HG03575 (cell line): ENCODE measurements at regions not wholly inside any gene's neighbourhood (a gene's known extent, or its start where the extent isn't known, plus 50 kb on each side); places are given as distances from the start of the nearest gene placed in this dataset.
"Not testable (repeated sequence)": the region's sequence is repeated elsewhere in the genome, so short reads cannot be mapped to it uniquely, and the experiment has no call there.

Experiments used
- ATAC-seq: cut with Tn5 transposase; IDR thresholded peaks from one replicate; pipeline ENCODE4 v1.9.1; 2021; ENCODE audit not compliant: unreplicated experiment, insufficient number of reproducible peaks, low FRiP score; ENCODE audit errors: extremely low read depth

- ATAC-seq = no peak
Measured at GRCh38 chr21:23638131-23638695, 1969.1 kb downstream of the MRPL39 start.

- no peak for ATAC-seq
Measured at GRCh38 chr21:23633447-23633940, 1973.8 kb downstream of the MRPL39 start.

GRCh38 chr21:23624281-23624680, 1983.0 kb downstream of the MRPL39 start:
- ATAC-seq = no peak

GRCh38 chr21:23613014-23613413, 1994.3 kb downstream of the MRPL39 start:
- no peak for ATAC-seq

- ATAC-seq = no peak
Measured at GRCh38 chr21:23612210-23612609, 1995.1 kb downstream of the MRPL39 start.

- ATAC-seq = no peak
Measured at GRCh38 chr21:23607782-23608431, 1999.4 kb downstream of the MRPL39 start.

GRCh38 chr21:23601549-23601948, 2005.7 kb downstream of the MRPL39 start:
- no peak for ATAC-seq

GRCh38 chr21:23593582-23593981, 2013.7 kb downstream of the MRPL39 start:
- ATAC-seq = no peak

GRCh38 chr21:23585419-23585818, 2021.9 kb downstream of the MRPL39 start:
- ATAC-seq = no peak

GRCh38 chr21:23579573-23579972, 2027.7 kb downstream of the MRPL39 start:
- ATAC-seq = no peak

GRCh38 chr21:23578027-23578426, 2029.3 kb downstream of the MRPL39 start:
- no peak for ATAC-seq

- ATAC-seq = no peak
Measured at GRCh38 chr21:23574932-23575331, 2032.3 kb downstream of the MRPL39 start.

- not testable (repeated sequence) for ATAC-seq
Measured at GRCh38 chr21:23548924-23549323, 2058.4 kb downstream of the MRPL39 start.

- no peak for ATAC-seq
Measured at GRCh38 chr21:23543333-23543732, 2063.9 kb downstream of the MRPL39 start.

- no peak for ATAC-seq
Measured at GRCh38 chr21:23542097-23542496, 2065.2 kb downstream of the MRPL39 start.

GRCh38 chr21:23541571-23541970, 2065.7 kb downstream of the MRPL39 start:
- no peak for ATAC-seq

GRCh38 chr21:23534850-23535249, 2072.4 kb downstream of the MRPL39 start:
- ATAC-seq = no peak

- no peak for ATAC-seq
Measured at GRCh38 chr21:23531444-23531843, 2075.8 kb downstream of the MRPL39 start.

GRCh38 chr21:23524685-23525084, 2082.6 kb downstream of the MRPL39 start:
- ATAC-seq = no peak

GRCh38 chr21:23522751-23523150, 2084.5 kb downstream of the MRPL39 start:
- ATAC-seq = no peak

GRCh38 chr21:23507501-23507900, 2099.8 kb downstream of the MRPL39 start:
- no peak for ATAC-seq
